ENCODE measurements at regions not wholly inside any gene's neighbourhood (a gene's known extent, or its start where the extent isn't known, plus 50 kb on each side); places are given as distances from the start of the nearest gene placed in this dataset.

GRCh38 chr5:173667702-173668101 is 51.3 kb upstream of the BOD1 start:
- BruUV-seq (replicated peaks): no TSS peak
- TF ChIP-seq REST (IDR thresholded peaks at IDR 0.05; ENCODE audit: insufficient read depth in 1 of 2, low read depth in 2 of 2, low read length in 1 of 2) (no peak), POLR2AphosphoS5 (IDR thresholded peaks at IDR 0.05; ENCODE audit: low read depth, low read length) (no peak)
- TF ChIP-seq, protein P1, sequence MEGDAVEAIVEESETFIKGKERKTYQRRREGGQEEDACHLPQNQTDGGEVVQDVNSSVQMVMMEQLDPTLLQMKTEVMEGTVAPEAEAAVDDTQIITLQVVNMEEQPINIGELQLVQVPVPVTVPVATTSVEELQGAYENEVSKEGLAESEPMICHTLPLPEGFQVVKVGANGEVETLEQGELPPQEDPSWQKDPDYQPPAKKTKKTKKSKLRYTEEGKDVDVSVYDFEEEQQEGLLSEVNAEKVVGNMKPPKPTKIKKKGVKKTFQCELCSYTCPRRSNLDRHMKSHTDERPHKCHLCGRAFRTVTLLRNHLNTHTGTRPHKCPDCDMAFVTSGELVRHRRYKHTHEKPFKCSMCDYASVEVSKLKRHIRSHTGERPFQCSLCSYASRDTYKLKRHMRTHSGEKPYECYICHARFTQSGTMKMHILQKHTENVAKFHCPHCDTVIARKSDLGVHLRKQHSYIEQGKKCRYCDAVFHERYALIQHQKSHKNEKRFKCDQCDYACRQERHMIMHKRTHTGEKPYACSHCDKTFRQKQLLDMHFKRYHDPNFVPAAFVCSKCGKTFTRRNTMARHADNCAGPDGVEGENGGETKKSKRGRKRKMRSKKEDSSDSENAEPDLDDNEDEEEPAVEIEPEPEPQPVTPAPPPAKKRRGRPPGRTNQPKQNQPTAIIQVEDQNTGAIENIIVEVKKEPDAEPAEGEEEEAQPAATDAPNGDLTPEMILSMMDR (IDR thresholded peaks at IDR 0.05): no peak
- ATAC-seq: no peak
- H3K27me3 ChIP-seq (ENCODE audit: control insufficient read depth, insufficient read depth, low read length): peaks cover 2% of the 10 kb centered on the region; the same call in 1 of the 2 replicates
- H3K36me3 ChIP-seq (ENCODE audit: control insufficient read depth, insufficient read depth, low read length): no peaks in the 10 kb centered on the region
- ChIA-PET POLR2A (no interaction called here), CTCF (no interaction called here)
- in situ Hi-C loops (cut with HindIII; ENCODE audit: low pct_unique_long_range_greater_than_20kb, low sequenced_read_pairs): no loop called here
- no peak for DNase-seq (ENCODE audit: low read depth, low spot score)
- H3K4me3 ChIP-seq (ENCODE audit: low read depth in 2 of 2, low read length in 2 of 2): no peak overlapping the region
- H3K4me1 ChIP-seq (ENCODE audit: control insufficient read depth, insufficient read depth, low read length): no peaks in the 10 kb centered on the region
- no peak overlapping the region for H3K27ac ChIP-seq (ENCODE audit: low read length)
- no peaks in the 10 kb centered on the region for H3K9me3 ChIP-seq (ENCODE audit: control insufficient read depth, insufficient read depth, low read depth, low read length)
- intact Hi-C loops (cut with micrococcal nuclease; ENCODE audit: unreplicated experiment): no loop called here

DNA sequence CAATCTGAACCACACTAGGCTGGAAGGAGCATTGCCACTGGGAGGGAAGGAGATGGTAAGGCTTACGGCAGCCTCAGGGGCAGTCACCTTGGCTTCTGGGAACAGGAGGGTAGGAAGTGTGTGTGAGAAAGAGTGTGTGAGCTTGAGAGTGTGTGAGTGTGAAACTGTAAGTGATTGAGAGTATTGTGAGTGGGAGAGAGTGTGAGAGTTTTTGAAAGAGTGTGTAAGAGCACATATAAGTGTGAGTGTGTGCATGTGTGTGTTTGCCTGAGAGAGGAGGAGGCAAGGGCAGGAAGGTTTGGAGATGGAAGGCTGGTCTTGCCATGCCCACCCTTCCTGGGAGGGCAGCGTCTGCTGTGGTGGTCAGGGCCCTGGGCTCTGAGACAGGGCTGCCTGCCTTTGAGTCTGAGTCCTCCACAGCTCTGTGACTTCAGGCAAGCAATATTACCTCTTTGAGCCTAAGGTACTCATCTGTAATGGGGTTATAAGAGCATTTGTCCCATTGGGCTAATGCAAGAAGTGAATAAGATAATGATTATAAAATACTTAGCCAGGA is 51.9 kb upstream of the BOD1 start:
- no peak overlapping the region for H3K27ac ChIP-seq (ENCODE audit: low read length)
- H3K4me1 ChIP-seq (ENCODE audit: control insufficient read depth, insufficient read depth, low read length): no peaks in the 10 kb centered on the region
- ChIA-PET CTCF (interaction anchor here (0.5 kb wide), 1 partner anchor 1083 kb away, joined by 3 read pairs; no protein-coding TSS in a partner anchor), POLR2A (no interaction called here)
- intact Hi-C loops (cut with micrococcal nuclease; ENCODE audit: unreplicated experiment): no loop called here
- H3K27me3 ChIP-seq (ENCODE audit: control insufficient read depth, insufficient read depth, low read length): peaks cover 2% of the 10 kb centered on the region; the same call in 1 of the 2 replicates
- no peak overlapping the region for H3K4me3 ChIP-seq (ENCODE audit: low read depth in 2 of 2, low read length in 2 of 2)
- DNase-seq (ENCODE audit: low read depth, low spot score) (no peak), ATAC-seq (no peak)
- no peaks in the 10 kb centered on the region for H3K9me3 ChIP-seq (ENCODE audit: control insufficient read depth, insufficient read depth, low read depth, low read length)
- no peaks in the 10 kb centered on the region for H3K36me3 ChIP-seq (ENCODE audit: control insufficient read depth, insufficient read depth, low read length)
- TF ChIP-seq, protein P1 (IDR thresholded peaks at IDR 0.05): no peak
- no peak for TF ChIP-seq REST (IDR thresholded peaks at IDR 0.05; ENCODE audit: insufficient read depth in 1 of 2, low read depth in 2 of 2, low read length in 1 of 2)
- TF ChIP-seq SIN3A (IDR thresholded peaks at IDR 0.05; ENCODE audit: borderline replicate concordance, insufficient read depth, low read depth, low read length): no peak
- TF ChIP-seq POLR2AphosphoS5 (IDR thresholded peaks at IDR 0.05; ENCODE audit: low read depth, low read length): no peak
- no peak for TF ChIP-seq TCF7L2 (IDR thresholded peaks at IDR 0.05; ENCODE audit: low read depth, low read length)
- BruUV-seq (replicated peaks): no TSS peak
- in situ Hi-C loops (cut with HindIII; ENCODE audit: low pct_unique_long_range_greater_than_20kb, low sequenced_read_pairs): no loop called here
